Hematopoietic multipotent progenitor cell (in vitro differentiated cells): ENCODE measurements at regions not wholly inside any gene's neighbourhood (a gene's known extent, or its start where the extent isn't known, plus 50 kb on each side); places are given as distances from the start of the nearest gene placed in this dataset.

Experiments
- DNase-seq, 3 donors: peaks; one replicate each; pipeline ENCODE4 v3.0.0-alpha.2; 2011 to 2015; ENCODE audit warnings: low read depth in 2 of 3, low spot score in 2 of 3

- DNase-seq = no peak
Observed at GRCh38 chr1:239322369-239322768, 64.0 kb upstream of the CHRM3 start.

GRCh38 chr1:239321877-239322276, 64.5 kb upstream of the CHRM3 start:
- no peak for DNase-seq

GRCh38 chr1:239317948-239318347, 68.4 kb upstream of the CHRM3 start:
- no peak for DNase-seq

DNA sequence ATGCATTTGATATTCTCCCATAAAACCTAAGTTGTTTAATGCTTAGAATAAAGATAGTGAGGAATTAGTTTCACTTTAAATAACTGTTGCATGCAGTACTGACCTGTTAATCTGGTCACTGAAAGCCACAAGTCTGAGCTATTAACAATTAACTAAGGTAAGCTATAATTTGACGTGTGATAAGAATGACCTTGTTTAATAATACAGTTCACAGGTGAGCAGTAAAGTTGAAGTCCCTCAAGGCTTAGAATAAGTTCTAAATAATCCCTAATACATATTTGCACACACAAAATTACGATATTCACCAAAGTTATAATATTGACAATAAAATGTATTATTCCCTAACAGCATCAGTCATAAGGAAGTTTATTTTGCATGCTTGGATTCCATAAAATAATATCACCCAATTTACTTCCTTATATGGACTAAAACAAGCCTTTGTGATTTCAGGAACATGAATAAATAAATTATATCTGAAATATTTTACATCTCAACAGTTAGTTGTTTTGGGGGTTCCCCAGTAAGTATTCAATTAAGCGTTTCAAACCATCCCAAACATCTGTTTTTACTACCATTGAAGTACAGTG, 70.6 kb upstream of the CHRM3 start:
- no peak for DNase-seq

DNA sequence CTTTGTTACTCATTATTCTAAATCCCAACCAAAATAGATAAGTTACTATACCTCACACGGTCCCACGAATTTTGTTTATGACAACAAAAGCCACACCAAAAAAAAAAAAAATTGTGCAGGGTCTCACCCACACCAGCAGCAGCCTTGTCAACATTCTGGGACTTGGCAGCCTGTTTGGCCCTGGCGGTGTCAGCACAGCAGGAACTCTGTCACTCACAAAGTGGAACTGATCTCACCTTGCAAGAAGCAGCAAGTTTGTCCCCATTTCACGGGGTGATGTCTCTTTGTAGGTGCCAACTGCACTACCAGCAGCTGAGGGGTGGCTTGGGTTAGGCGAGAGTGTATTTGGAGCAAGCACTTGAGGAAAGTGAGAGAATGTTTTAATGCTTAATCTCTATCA, 75.0 kb upstream of the CHRM3 start:
- no peak for DNase-seq

GRCh38 chr1:239308701-239309333, 77.6 kb upstream of the CHRM3 start:
- peak in 2 of 3 donors; percentile 45 to 76 for DNase-seq

DNA sequence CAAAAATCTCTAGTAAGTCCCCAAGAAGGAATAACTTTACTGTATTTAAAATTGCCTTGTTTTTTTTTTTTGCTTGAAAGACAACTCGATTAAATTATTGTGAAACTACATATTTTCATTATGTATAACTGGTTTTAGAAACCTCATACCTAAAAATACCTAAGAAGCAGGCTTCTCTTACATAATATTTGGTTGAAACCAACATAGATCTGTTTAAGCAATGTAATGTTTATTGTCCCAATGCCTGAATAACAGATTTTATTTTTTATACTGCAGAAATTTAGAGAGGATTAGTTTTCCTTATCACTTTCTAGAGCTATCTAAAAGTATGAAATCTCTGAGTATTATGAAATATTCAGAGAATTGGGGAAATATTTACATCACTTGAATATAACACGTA, 78.5 kb upstream of the CHRM3 start:
- DNase-seq = no peak

GRCh38 chr1:239306426-239306825, 79.9 kb upstream of the CHRM3 start:
- DNase-seq = no peak

GRCh38 chr1:239303289-239303688, 83.1 kb upstream of the CHRM3 start:
- DNase-seq = no peak

- DNase-seq = no peak
Observed at GRCh38 chr1:239302696-239303095, 83.7 kb upstream of the CHRM3 start.

- DNase-seq = no peak
Observed at GRCh38 chr1:239301251-239301650, 85.1 kb upstream of the CHRM3 start.

GRCh38 chr1:239297910-239298309, 88.5 kb upstream of the CHRM3 start:
- DNase-seq = no peak

GRCh38 chr1:239293350-239294110, 92.8 kb upstream of the CHRM3 start:
- DNase-seq = no peak

DNA sequence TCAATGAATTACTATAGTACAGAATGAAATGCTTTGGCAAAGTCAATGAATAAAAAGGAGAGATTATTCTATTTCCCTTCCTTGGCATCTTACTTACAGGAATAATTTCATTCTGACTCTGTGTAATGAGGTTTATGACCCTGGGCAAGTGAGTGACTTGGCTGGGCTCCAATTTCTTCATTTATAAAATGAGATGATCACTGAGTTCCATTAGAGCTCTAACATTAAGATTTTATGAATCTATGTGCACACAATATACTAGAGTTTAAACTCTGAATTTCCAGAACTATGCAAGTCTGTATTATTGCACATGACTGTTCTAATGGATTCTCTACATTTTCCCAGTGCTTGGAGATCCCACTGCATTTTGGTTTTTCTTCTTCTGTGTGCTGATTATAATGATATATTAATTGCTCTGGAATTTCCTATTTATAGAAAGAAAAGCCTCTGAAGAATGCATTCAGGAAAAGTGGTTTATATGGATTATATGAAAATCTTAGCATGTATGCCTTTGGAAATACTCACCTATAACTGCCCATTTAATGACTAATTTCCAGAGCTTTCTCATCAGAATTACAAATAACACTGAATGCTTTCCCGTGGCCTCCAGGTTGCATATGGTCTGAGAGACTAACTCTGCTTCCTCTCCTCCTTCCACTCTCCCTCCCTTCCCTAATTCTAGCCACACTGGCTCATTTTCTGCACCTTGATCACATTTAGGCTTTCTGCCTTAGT, 97.4 kb upstream of the CHRM3 start:
- no peak for DNase-seq

- DNase-seq = no peak
Observed at GRCh38 chr1:239287296-239287695, 99.1 kb upstream of the CHRM3 start.

- no peak for DNase-seq
Observed at GRCh38 chr1:239283216-239283615, 103.2 kb upstream of the CHRM3 start.

DNA sequence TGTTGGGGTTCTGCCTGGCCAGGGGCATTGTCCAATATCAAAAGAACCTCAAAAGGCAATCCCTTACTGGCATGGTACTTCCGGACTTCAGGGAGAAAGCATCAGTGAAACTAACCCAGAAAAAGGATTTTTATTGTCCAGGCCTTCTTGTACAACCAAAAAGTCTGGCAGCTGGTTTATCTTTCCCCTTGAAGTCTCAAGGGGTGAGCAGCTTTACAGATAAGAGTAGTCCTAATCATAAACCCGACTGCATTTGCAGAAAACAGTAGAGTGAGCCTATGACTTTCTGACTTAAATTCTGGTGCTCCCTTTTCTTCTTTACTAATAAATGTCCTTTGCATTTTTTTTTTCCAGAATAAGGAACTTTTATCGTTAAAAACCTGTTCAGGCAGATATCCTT, 104.0 kb upstream of the CHRM3 start:
- DNase-seq = no peak

GRCh38 chr1:239276051-239276450, 110.3 kb upstream of the CHRM3 start:
- peak in 1 of 3 donors; percentile 4 for DNase-seq

GRCh38 chr1:239274242-239274830, 112.0 kb upstream of the CHRM3 start:
- no peak for DNase-seq

- no peak for DNase-seq
Observed at GRCh38 chr1:239270509-239270908, 115.9 kb upstream of the CHRM3 start.

DNA sequence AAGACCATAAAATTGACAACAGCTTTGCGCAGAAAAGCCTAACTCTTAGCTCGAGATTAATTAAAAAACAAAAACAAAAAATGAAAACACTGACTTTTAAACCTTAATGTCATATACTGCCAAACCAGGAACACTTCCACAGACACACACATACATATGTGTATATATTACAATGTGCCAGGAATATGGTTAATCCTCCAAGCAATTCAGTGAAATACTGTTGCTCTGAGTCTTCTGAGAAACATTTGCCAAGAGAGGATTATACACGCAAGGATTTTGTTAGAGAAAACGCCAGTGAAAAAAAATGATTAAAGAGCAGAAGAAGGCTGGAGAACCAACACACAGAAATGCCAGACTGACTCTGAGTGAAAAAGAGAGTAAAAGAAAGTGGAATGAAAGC, 116.7 kb upstream of the CHRM3 start:
- no peak for DNase-seq
